GM18511 (cell line): ENCODE measurements at regions not wholly inside any gene's neighbourhood (a gene's known extent, or its start where the extent isn't known, plus 50 kb on each side); places are given as distances from the start of the nearest gene placed in this dataset.
"Not testable (repeated sequence)": the region's sequence is repeated elsewhere in the genome, so short reads cannot be mapped to it uniquely, and the experiment has no call there.

Source experiments
- ATAC-seq: cut with Tn5 transposase; IDR thresholded peaks from one replicate; pipeline ENCODE4 v1.9.1; 2021; ENCODE audit warnings: mild to moderate bottlenecking, moderate library complexity; ENCODE audit not compliant: unreplicated experiment

GRCh38 chr5:152118676-152119470 lies 194.2 kb upstream of the GLRA1 start:
- no peak for ATAC-seq

GRCh38 chr5:152116934-152117333 lies 192.3 kb upstream of the GLRA1 start:
- ATAC-seq = no peak

- ATAC-seq = no peak
These were observed 188.8 kb upstream of the GLRA1 start for GRCh38 chr5:152113401-152113800.

DNA sequence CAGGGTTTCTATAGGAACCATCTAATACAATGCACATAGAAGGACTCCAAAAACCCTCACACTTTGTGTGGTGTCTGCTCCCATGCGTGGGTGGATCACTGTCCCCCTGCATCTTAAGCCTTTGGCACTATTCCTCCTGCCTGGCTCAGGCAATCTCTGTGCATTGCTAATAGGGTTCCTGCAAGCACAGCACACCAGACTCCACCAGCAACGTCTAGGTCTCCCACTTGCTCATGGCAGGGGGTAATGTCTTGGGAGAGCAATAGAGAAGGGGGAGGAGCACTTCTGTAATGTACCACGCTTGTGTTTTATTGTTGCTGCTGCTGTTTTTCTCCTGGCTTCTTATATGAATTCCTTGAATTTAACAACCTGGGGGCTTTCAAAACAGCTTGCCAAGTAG lies 182.6 kb upstream of the GLRA1 start:
- ATAC-seq = no peak

DNA sequence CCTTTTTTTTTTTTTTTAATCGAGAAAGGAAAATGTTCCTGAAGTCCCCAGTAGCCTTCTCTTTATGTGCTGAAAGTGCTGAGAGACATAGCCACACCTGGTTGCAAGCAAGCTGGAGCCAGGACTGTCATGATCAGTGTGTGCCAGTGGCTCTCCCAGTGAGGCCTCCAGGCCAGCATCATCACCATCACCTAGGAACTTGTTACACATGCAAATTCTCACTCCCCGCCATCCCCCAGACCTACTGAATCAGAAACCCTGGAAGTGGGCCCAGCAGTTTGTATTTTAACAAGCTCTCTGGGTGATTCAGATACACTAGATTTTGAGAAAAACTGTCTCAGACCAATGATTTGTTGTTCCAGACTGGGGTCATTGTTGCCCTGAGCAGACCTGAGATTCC lies 181.9 kb upstream of the GLRA1 start:
- ATAC-seq = no peak

DNA sequence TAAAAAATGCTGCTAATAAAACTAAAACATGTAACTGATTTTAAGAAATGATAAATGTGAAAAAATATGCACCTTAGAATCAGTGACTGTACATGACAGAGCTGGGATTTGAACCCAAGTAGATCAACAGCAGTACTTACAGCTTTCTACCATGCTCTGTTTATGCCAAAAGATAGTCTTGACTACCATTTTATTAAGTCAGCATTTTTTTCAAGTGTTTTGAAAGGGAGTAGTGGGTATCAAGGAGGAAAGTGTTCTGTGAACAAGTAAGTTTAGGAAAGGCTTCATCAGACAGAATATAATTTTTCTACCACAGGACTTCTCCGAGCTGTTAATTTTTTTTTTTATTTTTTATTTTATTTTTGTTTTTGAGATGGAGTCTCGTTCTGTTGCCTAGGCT lies 180.4 kb upstream of the GLRA1 start:
- no peak for ATAC-seq

DNA sequence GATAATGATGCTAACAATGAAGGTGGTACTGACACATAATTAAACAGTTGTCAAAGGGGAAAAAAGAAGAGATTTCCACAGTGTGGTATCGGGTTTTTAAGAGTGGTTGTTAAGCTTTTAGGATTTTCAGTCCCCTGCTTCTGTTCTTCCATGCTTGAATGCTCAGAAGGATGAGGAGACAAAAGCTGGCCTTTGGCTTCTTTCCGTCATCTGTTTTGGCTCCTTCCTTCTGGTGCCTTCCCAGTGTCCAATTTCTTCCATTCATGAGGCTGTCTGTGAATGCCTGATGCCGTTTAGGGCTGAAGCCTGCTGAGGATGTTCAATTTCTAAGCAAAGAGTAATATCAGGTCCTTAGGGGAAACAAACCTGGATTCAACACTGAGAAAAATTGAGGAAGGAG lies 179.6 kb upstream of the GLRA1 start:
- no peak for ATAC-seq

DNA sequence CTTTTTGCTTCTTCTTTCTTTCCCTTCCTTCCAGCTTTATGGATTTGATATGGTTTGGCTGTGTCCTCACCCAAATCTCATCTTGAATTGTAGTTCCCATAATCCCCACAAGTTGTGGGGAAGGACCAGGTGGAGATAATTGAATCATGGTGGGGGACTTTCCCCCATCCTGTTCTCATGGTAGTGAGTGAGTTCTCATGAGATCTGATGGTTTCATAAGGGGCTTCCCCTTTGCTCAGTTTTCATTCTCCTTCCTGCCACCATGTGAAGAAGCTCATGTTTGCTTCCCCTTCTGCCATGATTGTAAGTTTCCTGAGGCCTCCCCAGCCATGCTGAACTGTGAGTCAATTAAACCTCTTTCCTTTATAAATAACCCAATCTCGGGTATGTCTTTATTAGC lies 178.3 kb upstream of the GLRA1 start:
- not testable (repeated sequence) for ATAC-seq

GRCh38 chr5:152102057-152102456 lies 177.4 kb upstream of the GLRA1 start:
- ATAC-seq = no peak

DNA sequence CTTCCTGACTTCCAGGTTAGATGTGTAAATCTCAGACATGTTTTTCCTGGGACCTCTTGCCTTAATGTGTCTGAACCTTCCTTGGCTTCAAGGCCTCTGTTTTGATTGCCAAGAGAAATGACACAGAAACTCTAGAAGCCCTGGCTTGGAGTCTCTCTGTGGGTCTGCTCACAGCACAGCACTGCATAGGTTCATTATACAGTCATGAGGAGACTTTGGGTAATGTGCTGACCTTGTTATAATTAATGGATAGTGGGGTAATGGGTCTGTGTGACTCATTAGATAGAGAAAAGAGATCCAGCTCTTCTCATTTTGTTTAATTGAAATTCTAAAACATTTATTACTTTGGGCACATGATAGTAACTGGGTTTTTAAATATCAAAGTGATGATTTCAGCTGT lies 175.8 kb upstream of the GLRA1 start:
- ATAC-seq = no peak

DNA sequence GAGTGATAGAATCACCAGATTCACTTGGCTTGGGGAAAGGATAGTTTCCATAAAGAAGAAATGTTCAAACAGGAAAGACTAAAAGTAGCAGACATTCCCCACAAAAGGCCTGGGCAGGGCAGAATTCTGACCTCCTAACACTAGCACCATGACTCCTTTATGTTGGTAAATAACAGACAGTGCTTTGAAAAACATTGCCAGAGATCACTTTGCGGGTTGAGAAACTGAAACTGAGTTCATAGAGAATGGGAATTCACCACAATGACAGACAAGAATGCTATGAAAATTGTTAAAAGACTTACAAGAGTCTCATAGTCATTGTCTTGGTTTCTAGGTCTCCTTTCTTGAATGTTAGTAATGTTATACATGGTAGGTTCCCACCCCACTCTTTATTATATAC lies 172.5 kb upstream of the GLRA1 start:
- ATAC-seq = no peak

DNA sequence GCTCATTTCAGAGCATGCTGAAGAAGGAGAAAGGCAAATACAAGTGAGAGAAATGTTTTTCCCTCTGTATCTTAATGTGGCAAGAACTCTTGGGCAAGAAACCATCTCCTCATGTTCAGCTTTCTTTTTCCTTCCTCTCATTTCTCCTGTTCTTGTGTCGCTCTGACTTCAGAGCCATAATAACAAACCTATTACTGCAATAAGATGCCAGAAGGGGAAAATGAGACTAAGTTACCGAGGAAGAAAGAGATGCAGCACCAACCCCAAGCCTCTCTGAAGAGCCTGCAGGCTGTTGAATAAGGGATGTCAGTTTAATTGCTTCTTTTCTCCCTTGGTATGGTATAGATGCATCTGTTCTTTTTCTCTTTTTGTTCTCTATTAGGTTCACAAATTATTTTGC lies 170.1 kb upstream of the GLRA1 start:
- no peak for ATAC-seq

- no peak for ATAC-seq
These were observed 169.4 kb upstream of the GLRA1 start for GRCh38 chr5:152094060-152094459.

DNA sequence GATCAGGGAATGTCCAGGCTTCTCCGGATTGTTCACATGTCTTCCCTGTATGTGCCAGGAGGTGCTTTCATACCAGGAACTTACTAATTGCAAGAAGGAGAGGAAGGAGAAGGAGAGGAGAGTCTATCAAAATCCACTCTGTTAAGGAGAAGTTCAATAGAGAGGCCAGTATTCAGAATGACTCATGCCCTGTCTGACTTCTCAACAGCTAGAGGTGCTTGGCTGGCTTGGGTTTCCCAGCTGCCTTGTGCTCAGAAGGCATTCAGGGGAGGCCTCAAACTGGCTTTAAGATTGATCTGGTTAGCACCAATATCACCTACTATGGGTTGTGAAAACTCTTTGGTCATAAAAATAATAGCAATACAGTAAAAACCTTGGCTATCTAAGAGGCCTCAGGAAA lies 167.9 kb upstream of the GLRA1 start:
- ATAC-seq = peak; percentile 46

- no peak for ATAC-seq
These were observed 165.0 kb upstream of the GLRA1 start for GRCh38 chr5:152089644-152090043.

DNA sequence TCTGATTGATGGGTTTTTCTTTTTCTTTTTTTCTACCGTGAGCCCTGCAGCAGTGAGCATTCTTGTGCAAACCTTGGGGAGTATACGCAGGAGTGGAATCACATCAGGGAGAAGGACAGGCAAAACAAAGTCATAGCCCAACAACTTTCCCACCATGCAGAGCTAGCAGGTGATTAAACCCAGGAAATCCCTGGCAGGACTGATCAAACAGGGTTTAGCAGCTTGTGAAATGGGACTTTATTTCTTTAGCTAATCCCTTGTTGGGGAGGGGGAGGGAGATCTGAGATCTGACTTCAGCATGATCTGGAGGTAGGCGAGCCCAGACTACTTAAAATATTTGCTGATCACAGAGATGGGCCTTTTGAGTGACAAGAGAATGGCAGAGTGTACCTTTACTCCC lies 162.0 kb upstream of the GLRA1 start:
- ATAC-seq = no peak

GRCh38 chr5:152084476-152084875 lies 159.8 kb upstream of the GLRA1 start:
- ATAC-seq = no peak

- ATAC-seq = no peak
These were observed 158.6 kb upstream of the GLRA1 start for GRCh38 chr5:152083231-152083630.

DNA sequence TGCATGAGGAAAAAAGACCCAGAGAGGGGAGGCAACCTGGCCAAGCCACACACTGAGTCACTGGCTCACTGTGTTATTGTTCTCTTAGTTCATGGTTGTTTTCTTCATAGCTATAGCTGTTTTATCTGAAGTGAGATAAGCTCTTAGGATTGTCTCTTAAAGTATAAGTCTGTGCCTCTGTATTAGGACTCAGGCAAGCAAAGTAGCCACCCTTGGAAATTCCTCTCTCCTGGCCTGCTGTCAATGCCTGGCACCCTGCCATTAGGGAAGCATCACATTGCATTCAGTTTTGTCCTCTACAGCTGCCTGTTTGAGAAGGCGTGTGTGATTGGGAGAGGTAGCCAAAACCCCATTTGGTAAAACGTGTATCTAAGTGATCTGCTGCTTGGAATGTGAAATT lies 147.4 kb upstream of the GLRA1 start:
- no peak for ATAC-seq

DNA sequence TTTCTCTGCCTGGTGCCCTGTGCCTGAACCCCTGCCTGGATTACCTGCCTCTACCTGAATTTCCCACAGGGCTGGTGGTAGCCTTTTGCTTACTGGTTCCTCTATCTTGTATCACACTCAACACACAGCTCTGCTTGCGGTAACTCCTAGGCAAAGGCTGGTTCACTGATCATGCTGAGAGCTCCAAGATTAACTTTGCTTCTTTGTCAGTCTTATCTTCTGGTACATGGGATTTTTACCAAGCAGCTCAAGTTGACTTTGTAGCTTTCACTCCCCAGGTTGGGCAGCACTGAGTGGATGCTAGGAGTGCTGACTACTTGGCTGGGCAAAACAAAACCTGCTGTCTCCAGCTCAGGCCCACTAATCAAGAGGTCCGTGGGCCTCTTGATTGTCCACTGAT lies 145.9 kb upstream of the GLRA1 start:
- ATAC-seq = no peak

- no peak for ATAC-seq
These were observed 142.1 kb upstream of the GLRA1 start for GRCh38 chr5:152066784-152067183.

GRCh38 chr5:152063004-152063403 lies 138.4 kb upstream of the GLRA1 start:
- ATAC-seq = no peak

DNA sequence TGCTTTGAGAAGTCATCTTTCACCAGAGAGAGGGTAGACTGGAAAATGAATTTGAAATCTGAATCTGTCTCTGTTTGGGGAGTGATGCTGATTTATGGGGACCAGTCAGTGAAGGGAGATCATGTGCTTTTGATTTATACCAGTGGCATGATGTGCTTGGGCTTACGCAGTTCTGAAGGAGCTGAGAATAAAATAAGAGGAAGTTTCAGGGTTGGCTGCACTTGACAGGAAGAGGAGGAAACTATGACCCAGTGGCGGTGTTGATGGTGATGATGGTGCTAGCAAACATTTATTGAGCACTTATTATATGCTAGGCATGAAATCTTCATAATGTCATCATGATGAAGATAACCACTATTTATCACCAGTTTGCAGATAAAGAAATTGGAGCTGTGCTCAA lies 136.4 kb upstream of the GLRA1 start:
- ATAC-seq = peak; percentile 73
